ENCODE measurements at regions not wholly inside any gene's neighbourhood (a gene's known extent, or its start where the extent isn't known, plus 50 kb on each side); places are given as distances from the start of the nearest gene placed in this dataset.

GRCh38 chr20:47931443-47931842, 146.2 kb upstream of the SULF2 start:
- no peak for DNase-seq (ENCODE audit: low spot score)
- H3K4me3 ChIP-seq = no peak overlapping the region
- no peak for TF ChIP-seq CTCF (IDR thresholded peaks at IDR 0.05)
- H3K27ac ChIP-seq = no peak overlapping the region

- no peak overlapping the region for H3K27ac ChIP-seq
- H3K4me3 ChIP-seq = no peak overlapping the region
- no peak for TF ChIP-seq CTCF (IDR thresholded peaks at IDR 0.05)
- DNase-seq (ENCODE audit: low spot score) = no peak
These were observed 145.7 kb upstream of the SULF2 start for GRCh38 chr20:47931002-47931401.

GRCh38 chr20:47929368-47930115, 144.3 kb upstream of the SULF2 start:
- no peak overlapping the region for H3K4me3 ChIP-seq
- no peak for TF ChIP-seq CTCF (IDR thresholded peaks at IDR 0.05)
- no peak for DNase-seq (ENCODE audit: low spot score)
- no peak overlapping the region for H3K27ac ChIP-seq

GRCh38 chr20:47927944-47928343, 142.7 kb upstream of the SULF2 start:
- no peak overlapping the region for H3K27ac ChIP-seq
- TF ChIP-seq CTCF (IDR thresholded peaks at IDR 0.05) = no peak
- no peak for DNase-seq (ENCODE audit: low spot score)

GRCh38 chr20:47927385-47927851, 142.1 kb upstream of the SULF2 start:
- no peak overlapping the region for H3K27ac ChIP-seq
- H3K4me3 ChIP-seq = no peak overlapping the region
- TF ChIP-seq CTCF (IDR thresholded peaks at IDR 0.05) = no peak
- no peak for DNase-seq (ENCODE audit: low spot score)

More at GRCh38 chr20:47927944-47928343, 142.7 kb upstream of the SULF2 start:
- no peak overlapping the region for H3K4me3 ChIP-seq

GRCh38 chr20:47926731-47927130, 141.4 kb upstream of the SULF2 start:
- no peak for TF ChIP-seq CTCF (IDR thresholded peaks at IDR 0.05)
- H3K4me3 ChIP-seq = no peak overlapping the region
- no peak overlapping the region for H3K27ac ChIP-seq
- no peak for DNase-seq (ENCODE audit: low spot score)

- no peak for DNase-seq (ENCODE audit: low spot score)
These were observed 140.3 kb upstream of the SULF2 start for GRCh38 chr20:47925593-47925992.

More at GRCh38 chr20:47925593-47925992, 140.3 kb upstream of the SULF2 start:
- H3K27ac ChIP-seq = no peak overlapping the region
- H3K4me3 ChIP-seq = no peak overlapping the region
- TF ChIP-seq CTCF (IDR thresholded peaks at IDR 0.05) = no peak
